ENCODE measurements at regions not wholly inside any gene's neighbourhood (a gene's known extent, or its start where the extent isn't known, plus 50 kb on each side); places are given as distances from the start of the nearest gene placed in this dataset.

DNA sequence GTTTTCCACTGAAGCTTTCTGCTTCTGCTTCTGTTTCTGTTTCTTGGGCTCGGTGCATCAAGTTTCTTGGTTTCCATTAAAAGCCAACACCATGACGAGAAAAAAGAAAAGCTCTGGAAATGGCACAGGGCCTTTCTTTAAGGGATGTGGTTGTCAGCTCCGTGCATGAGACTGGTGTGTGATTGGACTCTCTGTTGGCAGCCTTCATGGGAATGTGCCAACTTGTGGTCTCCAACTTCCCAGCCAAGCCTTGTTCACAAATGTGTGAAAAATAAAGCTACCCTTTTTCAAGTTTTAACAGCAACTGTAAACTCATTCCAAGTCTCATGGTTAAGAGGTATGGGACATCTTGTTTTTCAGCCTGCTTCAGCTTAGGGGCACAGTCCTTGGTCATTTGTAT, 68.7 kb upstream of the CST7 start:
- Histone ChIP-seq H3K4me1 (ENCODE audit: control insufficient read depth, insufficient read depth, low read length) (no peaks in the 10 kb centered on the region), H3K36me3 (ENCODE audit: control insufficient read depth, insufficient read depth, low read length) (no peaks in the 10 kb centered on the region), H3K4me3 (ENCODE audit: low read length) (no peak overlapping the region), H3K27ac (ENCODE audit: low read length) (no peak overlapping the region), H3K27me3 (ENCODE audit: control insufficient read depth, insufficient read depth, low read length) (no peaks in the 10 kb centered on the region), H3K9me3 (ENCODE audit: control insufficient read depth, insufficient read depth, low read length) (peaks cover 1% of the 10 kb centered on the region)
- DNase-seq (ENCODE audit: low read depth, low spot score) = no peak
- no CpG with 5 or more reads among the region's 3 CpGs for WGBS (ENCODE audit: insufficient coverage, insufficient read length)

DNA sequence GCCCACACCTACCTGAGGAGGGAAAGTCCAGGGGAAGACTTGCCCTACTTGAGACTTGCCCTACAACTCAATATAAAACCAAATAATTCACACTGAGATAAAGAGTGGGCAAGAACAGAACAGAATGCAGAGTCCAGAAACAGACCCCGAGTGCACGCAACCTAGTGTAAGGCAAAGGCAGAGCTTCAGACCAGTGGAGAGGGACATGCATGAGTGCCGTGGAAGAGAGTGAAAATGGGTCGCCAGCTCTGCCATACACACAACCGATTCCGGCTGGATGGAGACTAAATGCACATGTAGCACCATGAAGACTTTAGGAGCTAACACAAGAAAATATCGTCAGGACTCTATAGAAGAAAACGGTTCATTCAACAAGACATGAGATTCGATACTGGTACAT, 58.8 kb upstream of the CST7 start:
- no peaks in the 10 kb centered on the region for H3K4me1 ChIP-seq (ENCODE audit: control insufficient read depth, insufficient read depth, low read length)
- H3K4me3 ChIP-seq (ENCODE audit: low read length) = no peak overlapping the region
- DNase-seq (ENCODE audit: low read depth, low spot score) = no peak
- no CpG with 5 or more reads among the region's 9 CpGs for WGBS (ENCODE audit: insufficient coverage, insufficient read length)
- no peaks in the 10 kb centered on the region for H3K9me3 ChIP-seq (ENCODE audit: control insufficient read depth, insufficient read depth, low read length)
- H3K36me3 ChIP-seq (ENCODE audit: control insufficient read depth, insufficient read depth, low read length) = no peaks in the 10 kb centered on the region
- no peaks in the 10 kb centered on the region for H3K27me3 ChIP-seq (ENCODE audit: control insufficient read depth, insufficient read depth, low read length)
- no peak overlapping the region for H3K27ac ChIP-seq (ENCODE audit: low read length)

- DNase-seq (ENCODE audit: low read depth, low spot score) = no peak
- no peak overlapping the region for H3K4me3 ChIP-seq (ENCODE audit: low read length)
- no peaks in the 10 kb centered on the region for H3K27me3 ChIP-seq (ENCODE audit: control insufficient read depth, insufficient read depth, low read length)
- H3K27ac ChIP-seq (ENCODE audit: low read length) = no peak overlapping the region
- no peaks in the 10 kb centered on the region for H3K4me1 ChIP-seq (ENCODE audit: control insufficient read depth, insufficient read depth, low read length)
- no peaks in the 10 kb centered on the region for H3K9me3 ChIP-seq (ENCODE audit: control insufficient read depth, insufficient read depth, low read length)
- no CpG with 5 or more reads among the region's 34 CpGs for WGBS (ENCODE audit: insufficient coverage, insufficient read length)
- H3K36me3 ChIP-seq (ENCODE audit: control insufficient read depth, insufficient read depth, low read length) = no peaks in the 10 kb centered on the region
Measured at GRCh38 chr20:24891546-24892393, 57.3 kb upstream of the CST7 start.

DNA sequence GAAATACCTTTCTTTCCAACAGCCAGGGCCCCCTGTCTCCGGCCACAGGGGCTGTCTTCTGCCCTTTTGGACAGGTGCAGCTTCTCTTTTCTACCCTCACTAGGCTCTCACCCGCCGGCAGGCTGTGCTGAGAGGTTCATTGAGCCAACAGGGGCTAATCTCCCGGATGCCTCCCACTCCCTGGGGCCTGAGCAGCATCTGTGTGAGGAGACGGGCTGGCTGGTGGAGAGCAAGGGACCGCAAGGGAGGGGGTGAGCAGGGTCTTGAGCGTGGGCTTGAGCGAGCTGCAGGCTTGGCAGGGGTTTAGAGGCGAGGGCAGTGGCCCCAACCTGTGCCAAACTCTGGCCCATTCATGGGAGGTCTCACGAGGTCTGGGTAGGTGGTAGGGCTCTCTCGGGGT, 56.5 kb upstream of the CST7 start:
- Histone ChIP-seq H3K27ac (ENCODE audit: low read length) (no peak overlapping the region), H3K9me3 (ENCODE audit: control insufficient read depth, insufficient read depth, low read length) (no peaks in the 10 kb centered on the region), H3K4me1 (ENCODE audit: control insufficient read depth, insufficient read depth, low read length) (no peaks in the 10 kb centered on the region), H3K36me3 (ENCODE audit: control insufficient read depth, insufficient read depth, low read length) (no peaks in the 10 kb centered on the region), H3K4me3 (ENCODE audit: low read length) (no peak overlapping the region), H3K27me3 (ENCODE audit: control insufficient read depth, insufficient read depth, low read length) (no peaks in the 10 kb centered on the region)
- WGBS (ENCODE audit: insufficient coverage, insufficient read length) = no CpG with 5 or more reads among the region's 11 CpGs
- no peak for DNase-seq (ENCODE audit: low read depth, low spot score)

GRCh38 chr20:24892931-24893330, 56.1 kb upstream of the CST7 start:
- no peak overlapping the region for H3K4me3 ChIP-seq (ENCODE audit: low read length)
- no peaks in the 10 kb centered on the region for H3K36me3 ChIP-seq (ENCODE audit: control insufficient read depth, insufficient read depth, low read length)
- H3K9me3 ChIP-seq (ENCODE audit: control insufficient read depth, insufficient read depth, low read length) = no peaks in the 10 kb centered on the region
- WGBS (ENCODE audit: insufficient coverage, insufficient read length) = no CpG with 5 or more reads among the region's 10 CpGs
- H3K4me1 ChIP-seq (ENCODE audit: control insufficient read depth, insufficient read depth, low read length) = no peaks in the 10 kb centered on the region
- no peak for DNase-seq (ENCODE audit: low read depth, low spot score)
- H3K27me3 ChIP-seq (ENCODE audit: control insufficient read depth, insufficient read depth, low read length) = no peaks in the 10 kb centered on the region
- H3K27ac ChIP-seq (ENCODE audit: low read length) = no peak overlapping the region

GRCh38 chr20:24894488-24894887, 54.6 kb upstream of the CST7 start:
- Histone ChIP-seq H3K27me3 (ENCODE audit: control insufficient read depth, insufficient read depth, low read length) (no peaks in the 10 kb centered on the region), H3K36me3 (ENCODE audit: control insufficient read depth, insufficient read depth, low read length) (no peaks in the 10 kb centered on the region), H3K9me3 (ENCODE audit: control insufficient read depth, insufficient read depth, low read length) (no peaks in the 10 kb centered on the region; the same call in none of the 2 replicates), H3K4me1 (ENCODE audit: control insufficient read depth, insufficient read depth, low read length) (no peaks in the 10 kb centered on the region), H3K27ac (ENCODE audit: low read length) (no peak overlapping the region), H3K4me3 (ENCODE audit: low read length) (no peak overlapping the region)
- DNase-seq (ENCODE audit: low read depth, low spot score) = no peak
- WGBS (ENCODE audit: insufficient coverage, insufficient read length) = no CpG with 5 or more reads among the region's 4 CpGs

GRCh38 chr20:24894967-24895366, 54.1 kb upstream of the CST7 start:
- H3K4me1 ChIP-seq (ENCODE audit: control insufficient read depth, insufficient read depth, low read length) = no peaks in the 10 kb centered on the region
- peaks cover 2% of the 10 kb centered on the region for H3K9me3 ChIP-seq (ENCODE audit: control insufficient read depth, insufficient read depth, low read length)
- H3K27ac ChIP-seq (ENCODE audit: low read length) = no peak overlapping the region
- H3K4me3 ChIP-seq (ENCODE audit: low read length) = no peak overlapping the region
- no CpG with 5 or more reads among the region's 1 CpG for WGBS (ENCODE audit: insufficient coverage, insufficient read length)
- no peaks in the 10 kb centered on the region for H3K36me3 ChIP-seq (ENCODE audit: control insufficient read depth, insufficient read depth, low read length)
- no peak for DNase-seq (ENCODE audit: low read depth, low spot score)
- H3K27me3 ChIP-seq (ENCODE audit: control insufficient read depth, insufficient read depth, low read length) = no peaks in the 10 kb centered on the region

- Histone ChIP-seq H3K27me3 (ENCODE audit: control insufficient read depth, insufficient read depth, low read length) (no peaks in the 10 kb centered on the region), H3K4me3 (ENCODE audit: low read length) (no peak overlapping the region), H3K27ac (ENCODE audit: low read length) (no peak overlapping the region), H3K4me1 (ENCODE audit: control insufficient read depth, insufficient read depth, low read length) (no peaks in the 10 kb centered on the region), H3K9me3 (ENCODE audit: control insufficient read depth, insufficient read depth, low read length) (peaks cover 3% of the 10 kb centered on the region), H3K36me3 (ENCODE audit: control insufficient read depth, insufficient read depth, low read length) (no peaks in the 10 kb centered on the region)
- DNase-seq (ENCODE audit: low read depth, low spot score) = no peak
- WGBS (ENCODE audit: insufficient coverage, insufficient read length) = no CpG with 5 or more reads among the region's 7 CpGs
Measured at GRCh38 chr20:24895431-24895830, 53.6 kb upstream of the CST7 start.

DNA sequence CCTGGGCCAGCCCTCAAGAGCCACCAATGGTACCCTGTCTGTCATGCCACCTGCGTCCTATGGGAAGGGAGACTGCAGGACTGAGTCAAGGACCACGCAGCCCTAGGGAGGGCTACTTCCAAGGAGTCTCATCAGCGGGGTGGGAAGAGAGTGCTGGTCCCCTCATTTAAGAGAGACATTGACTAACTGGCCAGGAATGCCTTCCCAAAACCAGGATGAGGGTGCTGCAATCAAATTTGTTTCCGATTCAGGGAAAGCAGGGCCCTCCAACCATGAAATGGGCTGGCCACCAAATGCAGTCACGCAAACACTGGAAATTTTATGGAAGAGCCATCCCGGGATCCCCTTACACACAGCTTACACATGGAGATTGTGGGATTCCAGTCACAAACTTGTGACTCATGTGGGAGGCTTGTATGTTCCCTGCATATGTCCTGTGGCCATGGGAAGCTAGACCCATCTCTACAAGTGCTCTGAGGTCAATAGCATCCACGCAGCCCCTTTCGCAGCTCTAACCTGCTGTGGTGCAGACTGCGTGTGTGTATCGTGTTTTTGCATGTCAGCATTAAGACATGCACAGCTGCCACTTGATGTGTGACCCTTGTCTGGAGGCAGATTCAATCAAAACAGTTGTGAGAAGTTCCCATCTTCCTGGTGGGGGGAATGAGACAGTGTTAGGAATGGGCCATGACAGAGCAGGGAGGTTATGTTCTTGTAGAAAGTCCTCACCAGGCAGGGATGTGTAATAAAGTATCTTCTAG, 53.0 kb upstream of the CST7 start:
- Histone ChIP-seq H3K4me1 (ENCODE audit: control insufficient read depth, insufficient read depth, low read length) (no peaks in the 10 kb centered on the region), H3K36me3 (ENCODE audit: control insufficient read depth, insufficient read depth, low read length) (no peaks in the 10 kb centered on the region), H3K4me3 (ENCODE audit: low read length) (no peak overlapping the region), H3K9me3 (ENCODE audit: control insufficient read depth, insufficient read depth, low read length) (peaks cover 3% of the 10 kb centered on the region), H3K27me3 (ENCODE audit: control insufficient read depth, insufficient read depth, low read length) (no peaks in the 10 kb centered on the region), H3K27ac (ENCODE audit: low read length) (no peak overlapping the region)
- no CpG with 5 or more reads among the region's 10 CpGs for WGBS (ENCODE audit: insufficient coverage, insufficient read length)
- no peak for DNase-seq (ENCODE audit: low read depth, low spot score)

DNA sequence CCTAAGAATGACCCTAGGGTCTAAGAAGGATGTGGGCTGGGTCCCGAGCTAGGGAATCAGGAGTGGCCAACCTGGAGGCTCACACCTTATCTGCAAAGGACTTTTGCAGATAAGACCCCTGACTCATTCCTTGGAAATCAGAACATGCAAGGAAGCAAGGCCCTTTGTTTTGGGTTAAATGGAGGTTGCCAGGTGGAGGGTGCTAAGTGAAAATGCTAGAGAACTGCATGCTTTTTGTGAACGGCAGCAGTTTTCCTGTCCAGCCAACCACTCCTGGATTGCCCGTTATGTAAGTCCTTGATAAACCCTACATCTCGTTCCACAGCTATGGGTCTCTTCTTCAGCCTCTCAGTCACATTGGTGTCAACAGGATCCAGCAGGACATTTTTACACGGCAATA, 52.1 kb upstream of the CST7 start:
- Histone ChIP-seq H3K4me3 (ENCODE audit: low read length) (no peak overlapping the region), H3K36me3 (ENCODE audit: control insufficient read depth, insufficient read depth, low read length) (no peaks in the 10 kb centered on the region), H3K4me1 (ENCODE audit: control insufficient read depth, insufficient read depth, low read length) (no peaks in the 10 kb centered on the region), H3K9me3 (ENCODE audit: control insufficient read depth, insufficient read depth, low read length) (peaks cover 3% of the 10 kb centered on the region), H3K27me3 (ENCODE audit: control insufficient read depth, insufficient read depth, low read length) (no peaks in the 10 kb centered on the region), H3K27ac (ENCODE audit: low read length) (no peak overlapping the region)
- DNase-seq (ENCODE audit: low read depth, low spot score) = no peak
- no CpG with 5 or more reads among the region's 5 CpGs for WGBS (ENCODE audit: insufficient coverage, insufficient read length)
